NK-92 treated with Interleukin-12 subunit alpha and Interleukin-12 subunit beta, amount 100 ng/mL, for 24 hours (cell line): ENCODE measurements at regions not wholly inside any gene's neighbourhood (a gene's known extent, or its start where the extent isn't known, plus 50 kb on each side); places are given as distances from the start of the nearest gene placed in this dataset.
"Not testable (repeated sequence)": the region's sequence is repeated elsewhere in the genome, so short reads cannot be mapped to it uniquely, and the experiment has no call there.

Source experiments
- DNase-seq: peaks from one replicate; lab custom pipeline; 2025; lab: John Stamatoyannopoulos, UW

DNA sequence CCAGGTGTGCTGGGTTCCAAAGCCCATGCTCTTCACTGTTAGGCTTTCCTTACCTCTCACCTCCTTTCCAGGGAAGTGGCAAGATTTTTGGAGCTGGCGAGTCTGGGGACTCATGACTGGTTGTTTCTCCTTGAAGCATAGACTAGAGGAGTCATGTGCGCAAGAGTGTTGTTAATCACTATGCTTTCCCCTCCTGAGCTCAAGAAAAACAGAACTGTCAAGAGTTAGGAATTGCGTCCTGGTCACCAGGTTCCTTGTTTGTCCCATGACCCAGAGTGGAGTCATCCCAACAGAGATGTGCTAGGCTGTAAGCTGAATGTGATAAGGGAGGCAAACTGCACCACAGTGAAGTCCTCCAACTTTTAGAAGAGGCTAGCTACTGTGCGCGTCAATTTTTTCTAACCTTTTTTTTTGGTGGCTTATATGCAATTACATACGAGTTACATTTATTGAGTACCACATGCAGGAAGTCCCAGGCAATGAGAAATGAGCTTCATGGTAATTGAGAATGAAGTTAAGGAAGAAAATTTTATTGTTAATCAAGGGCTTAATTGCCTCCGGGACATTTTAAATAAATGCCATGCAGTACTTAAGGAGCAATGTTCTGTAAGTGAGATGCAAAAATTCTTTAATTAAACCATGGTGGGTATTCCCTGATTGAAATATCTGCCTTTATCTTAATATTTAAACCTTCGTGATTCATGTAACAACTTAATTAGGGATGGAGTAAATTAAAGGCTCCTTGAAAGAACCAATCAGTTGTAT, 233.9 kb downstream of the ZIC5 start:
- no peak for DNase-seq

DNA sequence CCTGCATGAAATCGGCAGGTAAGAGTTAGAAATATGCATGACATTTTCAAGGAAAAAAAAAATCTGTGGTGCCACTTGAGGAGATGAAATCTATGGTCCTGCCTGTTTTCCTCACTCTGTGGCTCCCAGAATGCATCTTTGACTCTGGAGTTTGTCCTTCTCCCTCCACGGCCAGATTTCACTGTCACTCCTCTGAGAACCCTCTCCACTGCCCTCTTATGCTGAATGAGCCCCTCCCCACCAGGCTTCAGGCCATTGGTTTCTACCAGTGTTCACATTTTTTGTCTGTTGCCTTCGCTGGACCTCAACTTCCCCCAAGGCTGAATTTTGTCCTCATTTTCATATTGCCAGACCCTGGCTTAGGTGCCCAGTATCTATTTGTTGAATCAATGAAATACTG, 235.0 kb downstream of the ZIC5 start:
- DNase-seq: no peak

DNA sequence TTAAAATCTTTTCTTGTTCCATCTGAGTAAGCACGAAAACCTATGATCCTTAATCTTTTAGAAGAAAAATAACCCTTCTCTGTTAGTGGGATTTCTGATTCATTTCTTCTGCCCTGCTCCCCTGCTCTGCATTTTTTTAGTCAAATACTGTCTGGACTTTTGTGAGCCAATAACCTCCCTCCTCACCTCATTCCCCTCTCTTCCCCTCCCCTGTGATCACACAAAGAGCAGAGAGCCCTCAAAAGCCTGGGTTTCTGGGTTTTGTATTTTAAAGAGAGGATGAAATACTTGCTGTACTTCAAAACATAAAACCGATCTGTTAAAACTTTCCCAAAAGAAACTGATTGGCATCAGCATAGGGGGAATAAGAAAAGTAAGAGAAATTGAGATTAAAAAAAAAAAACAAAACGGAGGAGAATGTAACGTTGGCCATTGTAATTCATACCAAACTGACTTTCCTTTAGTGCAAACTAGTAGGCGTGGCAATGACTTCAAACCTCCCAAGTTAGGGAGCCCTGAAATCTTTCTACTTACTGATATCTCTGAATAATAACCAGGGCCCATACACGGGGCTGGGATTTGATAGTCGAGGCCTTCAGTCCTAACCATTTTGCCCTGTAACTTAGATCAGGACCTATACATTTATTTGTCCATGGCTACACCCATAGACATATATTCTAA, 232.9 kb downstream of the TM9SF2 start:
- no peak for DNase-seq

DNA sequence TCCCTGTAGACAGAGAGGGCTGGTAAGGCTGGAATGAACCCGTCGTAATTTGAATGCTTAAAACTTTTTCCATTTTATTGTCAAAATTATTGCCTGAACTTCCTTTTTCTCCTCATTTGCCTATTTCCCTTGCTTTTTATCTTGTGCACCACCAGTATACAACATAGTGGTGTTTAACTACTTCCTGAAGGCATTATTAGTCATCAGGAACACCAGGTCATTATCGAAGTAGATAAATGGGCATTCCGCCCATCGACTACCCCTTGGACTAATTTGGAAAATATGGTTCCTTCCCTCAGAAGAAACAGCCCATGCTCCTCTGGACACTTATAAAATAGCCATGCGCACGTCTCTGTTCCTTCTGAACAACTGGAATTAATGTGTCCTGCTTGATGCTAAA, 232.1 kb downstream of the TM9SF2 start:
- no peak for DNase-seq

DNA sequence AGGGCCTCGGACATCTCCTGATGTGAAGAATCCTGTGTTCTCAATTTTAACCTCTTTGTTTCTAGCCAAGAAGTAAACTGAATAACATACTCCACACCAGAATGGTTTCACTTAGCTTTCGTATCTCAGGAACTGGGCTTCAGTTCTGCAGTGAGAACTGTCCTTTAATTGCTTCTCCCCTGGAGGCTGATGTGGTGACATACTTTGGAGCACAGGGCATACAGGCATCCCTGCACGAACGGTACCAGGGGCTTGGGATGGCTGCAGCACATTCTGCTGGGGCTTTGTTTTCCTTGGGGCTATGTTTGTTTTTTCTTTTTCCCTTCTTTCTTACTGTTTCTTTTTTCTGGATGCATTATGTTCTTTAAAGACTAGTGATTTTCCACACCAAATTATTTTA, 230.5 kb downstream of the TM9SF2 start:
- DNase-seq: no peak

DNA sequence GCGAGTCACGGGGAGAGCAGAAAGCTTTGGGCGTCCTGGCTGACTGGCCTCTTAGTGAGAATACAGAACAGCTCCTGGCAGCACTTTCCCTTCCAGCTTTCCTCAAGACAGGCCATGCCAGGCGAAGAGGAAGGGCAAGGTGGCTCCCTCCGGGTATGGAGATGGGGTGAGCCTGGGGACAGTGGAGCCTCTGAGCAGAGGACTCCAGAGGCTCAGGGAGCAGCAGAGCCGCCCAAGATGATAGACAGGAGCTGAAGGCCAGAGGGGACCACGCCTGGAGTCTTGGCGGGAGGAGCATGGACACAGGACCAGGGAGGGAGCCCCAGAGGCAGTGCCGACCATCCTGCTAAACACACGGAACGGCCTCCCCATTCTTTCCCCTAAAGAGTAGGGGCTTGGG, 229.1 kb downstream of the TM9SF2 start:
- no peak for DNase-seq

DNA sequence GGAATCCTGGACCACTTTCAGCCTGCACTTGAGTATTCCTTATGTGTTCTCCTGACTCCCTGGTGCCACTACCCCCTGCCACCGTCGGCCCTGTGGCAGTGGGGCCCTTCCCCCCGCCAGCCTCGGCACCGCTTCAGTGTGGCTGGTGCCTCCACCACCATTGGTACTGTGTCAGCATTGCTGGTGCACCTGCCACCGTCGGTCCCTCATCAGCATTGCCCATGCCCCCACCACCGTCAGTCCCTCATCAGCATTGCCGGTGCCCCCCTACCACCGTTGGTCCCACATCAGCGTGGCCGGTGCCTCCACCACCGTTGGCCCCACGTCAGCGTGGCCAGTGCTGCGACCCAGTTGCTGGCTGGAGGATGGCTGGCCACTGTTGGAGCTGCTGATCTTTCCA, 228.5 kb downstream of the TM9SF2 start:
- DNase-seq: no peak

DNA sequence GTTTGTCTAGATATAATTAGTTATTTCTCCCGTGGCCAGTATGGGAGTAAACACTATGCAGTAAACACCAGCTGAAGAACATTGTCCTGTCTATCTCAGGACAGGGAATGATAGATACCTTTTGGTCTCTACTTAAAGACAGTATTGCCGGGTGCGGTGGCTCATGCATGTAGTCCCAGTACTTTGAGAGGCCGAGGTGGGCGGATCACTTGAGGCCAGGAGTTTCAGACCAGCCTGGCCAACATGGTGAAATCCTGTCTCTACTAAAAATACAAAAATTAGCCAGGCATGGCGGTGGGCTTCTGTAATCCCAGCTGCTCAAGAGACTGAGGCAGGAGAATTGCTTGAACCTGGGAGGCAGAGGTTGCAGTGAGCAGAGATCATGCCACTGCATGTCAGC, 226.4 kb downstream of the TM9SF2 start:
- not testable (repeated sequence) for DNase-seq

DNA sequence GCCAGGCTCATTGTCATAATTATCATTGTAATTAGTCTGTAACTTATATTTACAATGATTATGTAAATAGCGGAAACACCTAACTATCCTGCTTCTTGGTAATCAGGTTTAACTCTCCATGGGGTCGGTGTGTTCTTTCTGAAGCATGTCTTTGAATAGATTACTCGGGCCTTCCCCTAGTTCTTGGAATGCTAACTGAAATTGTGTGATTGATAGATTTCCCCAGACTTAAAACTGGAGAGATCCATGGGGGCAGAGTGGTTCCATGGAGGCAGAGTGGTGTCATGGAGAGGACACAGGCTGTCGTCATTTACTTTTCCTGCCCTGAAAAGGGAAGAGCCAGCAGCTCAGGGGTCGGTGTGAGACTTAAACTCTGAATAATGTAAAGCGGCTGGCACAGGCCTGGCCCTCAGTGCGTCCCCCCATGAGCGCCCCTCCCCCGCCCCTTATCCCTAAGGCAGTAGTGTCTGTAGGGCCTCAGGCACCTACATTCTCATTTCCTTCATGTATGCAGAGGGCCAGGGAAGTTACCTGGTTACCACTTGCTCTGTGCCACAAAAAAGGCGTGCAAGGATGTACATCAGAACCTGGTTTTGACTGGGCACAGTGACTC, 225.1 kb downstream of the TM9SF2 start:
- no peak for DNase-seq

DNA sequence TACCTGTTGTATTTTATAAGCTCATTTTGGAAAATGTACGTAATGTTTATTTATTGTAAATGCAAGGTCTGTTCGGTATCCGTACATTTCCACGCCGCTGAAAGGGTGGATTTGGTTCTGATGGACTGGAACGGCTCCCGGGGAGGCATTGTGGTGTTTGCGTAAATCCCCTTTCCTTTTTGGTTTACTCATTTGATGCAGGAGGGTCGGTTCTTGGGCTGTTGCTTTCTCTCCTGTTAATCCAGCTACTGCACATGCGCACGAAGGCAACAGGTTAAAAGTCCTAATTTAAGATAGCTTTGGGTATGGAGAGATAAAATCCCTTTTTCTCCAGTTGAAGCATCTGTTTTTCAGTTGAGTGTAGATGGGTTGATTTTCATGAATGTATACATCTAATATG, 224.4 kb downstream of the TM9SF2 start:
- DNase-seq: no peak

DNA sequence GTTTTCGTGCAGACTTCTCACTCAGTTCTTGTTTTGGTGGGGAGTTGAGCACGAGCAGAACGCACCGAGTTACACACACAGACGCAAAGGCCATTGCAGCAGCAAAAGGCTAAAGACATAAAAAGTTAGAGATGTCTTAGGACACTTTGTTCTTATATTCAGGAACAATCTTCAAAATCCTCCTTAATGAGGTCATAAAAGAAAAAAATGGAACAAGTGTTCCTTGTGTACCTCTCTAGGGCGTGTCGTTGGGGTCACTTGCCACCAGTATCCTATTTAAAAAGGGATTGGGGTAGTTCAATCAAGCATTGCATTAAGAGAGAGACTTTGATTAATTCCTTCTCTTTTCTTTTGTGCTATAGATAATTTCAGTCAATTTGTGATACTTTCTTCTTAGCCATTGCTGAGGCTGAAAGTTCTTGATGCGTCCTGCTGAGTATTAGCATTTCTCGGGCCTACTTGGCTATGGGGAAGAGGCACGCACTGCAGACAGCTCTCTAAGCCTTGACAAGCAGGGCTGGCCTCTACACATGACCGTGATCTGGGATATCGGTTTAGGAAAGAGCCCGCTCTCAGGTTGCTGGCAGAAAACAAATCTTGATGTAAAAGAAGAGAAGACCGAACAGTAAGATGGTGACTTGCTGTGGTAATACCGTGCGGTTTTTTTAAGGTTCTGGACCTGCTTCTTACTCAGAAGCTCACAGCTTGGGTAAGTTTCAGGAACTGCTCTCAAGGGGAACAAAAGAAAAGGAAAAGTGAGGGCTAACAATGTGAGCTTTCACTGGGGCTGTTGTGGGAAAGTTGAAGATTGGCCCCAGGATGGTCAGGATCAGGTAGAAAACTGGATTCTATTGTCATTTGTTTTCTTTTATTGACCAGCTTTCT, 223.6 kb downstream of the TM9SF2 start:
- DNase-seq: no peak

DNA sequence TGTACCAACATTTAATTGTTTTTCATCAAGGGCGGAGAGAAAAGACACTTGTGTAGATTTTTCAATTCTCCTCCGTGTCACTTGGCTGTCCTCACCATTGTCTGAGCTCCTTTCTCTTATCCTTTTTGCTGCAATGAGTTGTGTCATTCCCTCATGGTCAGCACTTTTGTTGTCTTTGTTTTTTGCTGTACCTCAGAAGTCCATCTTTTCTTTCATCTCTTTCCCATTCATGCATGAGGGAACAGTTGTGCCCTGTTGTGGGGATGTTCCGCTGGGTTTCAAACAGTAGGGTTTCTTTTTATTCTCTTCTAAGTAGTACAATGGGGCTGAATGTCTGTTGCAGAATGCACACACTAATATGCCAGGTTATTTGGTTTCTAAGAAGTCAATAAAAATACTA, 222.6 kb downstream of the TM9SF2 start:
- no peak for DNase-seq

DNA sequence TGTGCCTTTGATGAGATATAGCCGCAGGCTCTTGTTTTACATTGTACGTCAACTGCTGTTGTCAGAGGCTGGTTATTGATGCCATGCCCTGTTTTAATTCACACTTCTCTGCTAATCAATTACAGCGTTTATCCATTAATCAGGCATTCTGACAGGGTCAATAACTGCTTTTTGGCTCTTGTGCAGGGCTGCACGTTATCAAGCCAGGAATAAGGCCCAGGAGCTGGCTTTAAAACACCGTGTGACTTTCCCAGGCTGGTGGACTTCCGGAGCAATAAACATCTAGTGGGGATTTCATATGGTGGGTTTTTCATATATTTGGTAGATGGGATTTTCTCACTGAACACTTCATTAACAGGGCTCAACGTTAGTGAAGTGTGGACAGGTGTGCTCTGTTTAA, 221.7 kb downstream of the TM9SF2 start:
- DNase-seq: no peak

DNA sequence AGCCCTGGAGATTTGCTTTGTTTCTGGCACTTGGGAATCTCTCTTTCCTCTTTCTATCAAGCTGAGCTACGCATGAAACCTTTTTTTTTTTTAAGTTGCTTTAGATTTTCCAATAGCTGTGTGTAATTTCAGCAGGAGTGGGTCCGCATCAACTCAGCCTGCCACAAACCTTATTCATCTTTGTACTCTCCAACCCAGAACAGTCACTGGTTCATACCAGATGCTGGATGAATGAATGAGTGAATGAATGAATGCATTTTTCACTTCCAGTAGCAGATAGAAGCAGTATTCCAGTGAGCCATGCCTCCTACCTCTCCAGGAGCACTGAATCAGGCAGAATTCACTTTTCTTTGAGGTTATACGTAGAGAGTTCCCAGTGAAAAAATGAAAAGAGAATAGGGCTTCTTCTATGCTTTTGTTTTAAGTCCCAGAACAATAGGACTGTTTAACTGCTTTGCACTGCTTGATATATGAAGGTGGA, 221.1 kb downstream of the TM9SF2 start:
- no peak for DNase-seq

DNA sequence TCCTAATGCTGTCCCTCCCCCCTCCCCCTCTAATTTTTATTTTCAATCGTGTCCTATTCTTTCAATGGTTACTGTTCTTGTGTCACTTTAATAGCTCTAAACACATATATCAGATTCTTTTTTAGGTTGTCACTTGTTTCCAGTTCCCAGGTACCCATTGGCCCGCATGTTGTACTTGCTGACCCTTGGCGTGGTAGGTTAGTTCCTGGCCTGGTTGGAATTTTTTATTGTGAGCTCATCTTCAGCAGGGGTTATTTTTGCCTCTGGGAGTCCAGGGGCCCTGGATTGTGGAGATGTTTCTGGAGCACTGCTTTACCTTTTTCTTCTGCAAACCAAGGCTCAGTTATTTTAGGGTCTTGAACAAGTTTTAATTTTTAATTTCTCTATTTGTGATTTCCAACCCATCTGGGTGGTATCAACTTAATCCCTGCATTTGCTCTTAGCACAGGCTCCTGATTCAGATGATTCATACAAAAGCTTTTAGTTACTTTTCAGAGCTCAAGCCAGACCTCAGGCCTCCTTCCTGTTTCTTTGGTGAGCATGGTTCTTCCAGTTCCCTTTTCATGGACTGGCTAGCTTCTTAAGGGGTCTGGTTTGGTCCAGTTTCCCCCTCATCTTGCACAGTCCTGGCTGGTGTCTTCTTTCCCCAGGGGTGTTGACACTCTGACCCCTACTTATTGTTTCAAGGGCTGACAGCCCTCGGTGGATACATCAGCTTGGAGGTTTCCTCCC, 220.5 kb downstream of the TM9SF2 start:
- no peak for DNase-seq

DNA sequence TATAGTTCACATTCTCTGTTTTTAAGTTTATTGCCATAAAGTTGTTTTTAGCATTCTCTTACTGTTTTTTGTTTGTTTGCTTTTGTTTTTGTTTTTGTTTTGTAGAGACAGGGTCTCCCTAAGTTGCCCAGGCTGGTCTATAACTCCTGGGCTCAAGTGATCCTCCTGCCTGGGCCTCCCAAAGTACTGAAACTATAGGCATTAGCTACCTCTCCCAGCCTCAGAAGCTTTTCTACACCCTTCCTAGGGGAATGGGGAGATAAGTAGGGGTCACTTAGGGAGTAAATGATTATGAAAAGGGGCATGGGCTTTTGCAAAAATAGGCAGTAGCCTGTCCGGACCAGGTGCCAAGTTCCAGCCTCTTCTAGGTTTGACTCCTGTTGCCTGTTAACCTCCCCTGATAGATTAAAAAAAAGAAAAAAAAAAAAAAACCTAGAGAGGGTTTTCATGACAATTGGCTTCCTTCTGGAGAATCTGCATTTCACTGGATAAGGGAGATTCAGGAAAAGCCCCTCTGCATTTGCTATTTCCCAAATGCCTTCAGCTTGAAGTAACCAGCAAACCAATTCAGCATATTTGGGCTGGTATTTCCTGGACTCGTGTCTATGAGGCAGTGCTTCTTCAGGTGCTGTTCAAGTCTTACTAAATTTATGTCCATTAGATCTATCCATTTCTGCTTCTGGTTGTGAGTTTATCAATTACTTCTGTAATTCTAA, 216.8 kb downstream of the TM9SF2 start:
- DNase-seq: no peak

DNA sequence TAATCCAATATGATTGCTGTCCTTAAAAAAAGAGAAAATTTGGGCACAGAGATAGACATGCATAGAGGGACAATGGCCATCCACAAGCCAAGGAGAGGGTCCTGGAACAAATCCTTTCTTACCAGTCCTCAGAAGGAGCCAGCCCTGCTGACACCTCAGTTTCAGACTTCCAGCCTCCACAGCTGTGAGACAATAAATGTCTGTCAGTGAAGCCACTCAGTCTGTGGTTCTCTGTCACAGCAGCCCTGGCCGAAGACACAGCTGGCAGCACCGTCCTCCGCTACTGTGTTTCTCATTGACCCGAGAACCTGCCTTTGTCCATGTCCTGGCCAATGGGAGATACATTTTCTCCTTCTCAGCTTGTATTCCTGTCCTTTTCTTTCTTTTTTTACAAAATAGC, 207.9 kb downstream of the TM9SF2 start:
- no peak for DNase-seq

DNA sequence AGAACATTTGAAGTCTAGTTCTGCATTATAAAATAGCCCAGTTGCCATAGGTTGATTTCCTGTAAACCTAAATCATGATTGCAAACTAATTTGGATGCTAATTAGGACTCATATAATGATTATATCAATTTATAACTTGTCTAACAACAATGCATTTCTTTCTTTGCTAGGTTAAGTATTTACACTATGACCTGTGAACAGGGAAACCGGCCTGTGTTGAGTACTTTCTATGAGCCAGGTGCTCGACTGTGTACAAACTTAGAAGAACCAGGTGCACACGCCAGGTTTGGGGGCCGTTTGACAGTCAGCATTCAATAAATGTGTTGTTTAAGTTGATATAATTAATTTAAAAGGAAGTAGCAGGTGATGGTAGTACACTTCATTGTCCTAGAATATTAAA, 203.1 kb downstream of the TM9SF2 start:
- DNase-seq: no peak

DNA sequence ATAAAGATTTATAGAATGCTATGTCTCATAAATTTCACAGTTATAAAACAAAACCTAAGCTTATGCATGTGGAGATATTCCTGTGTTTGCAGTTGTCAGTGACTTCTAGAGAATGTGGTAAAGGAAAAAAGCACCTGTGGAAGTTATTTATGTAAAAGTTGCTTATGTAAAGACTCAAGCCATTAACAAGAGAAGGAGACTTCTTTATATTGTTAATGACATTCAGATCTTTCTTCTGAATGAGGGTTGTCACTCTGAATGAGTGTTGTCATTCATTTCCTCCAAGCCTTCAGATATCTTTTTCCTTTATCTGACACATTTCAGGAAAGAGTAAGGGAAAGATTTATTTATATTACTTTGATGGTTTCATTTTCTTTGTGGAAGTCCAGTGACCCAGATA, 202.6 kb downstream of the TM9SF2 start:
- no peak for DNase-seq

DNA sequence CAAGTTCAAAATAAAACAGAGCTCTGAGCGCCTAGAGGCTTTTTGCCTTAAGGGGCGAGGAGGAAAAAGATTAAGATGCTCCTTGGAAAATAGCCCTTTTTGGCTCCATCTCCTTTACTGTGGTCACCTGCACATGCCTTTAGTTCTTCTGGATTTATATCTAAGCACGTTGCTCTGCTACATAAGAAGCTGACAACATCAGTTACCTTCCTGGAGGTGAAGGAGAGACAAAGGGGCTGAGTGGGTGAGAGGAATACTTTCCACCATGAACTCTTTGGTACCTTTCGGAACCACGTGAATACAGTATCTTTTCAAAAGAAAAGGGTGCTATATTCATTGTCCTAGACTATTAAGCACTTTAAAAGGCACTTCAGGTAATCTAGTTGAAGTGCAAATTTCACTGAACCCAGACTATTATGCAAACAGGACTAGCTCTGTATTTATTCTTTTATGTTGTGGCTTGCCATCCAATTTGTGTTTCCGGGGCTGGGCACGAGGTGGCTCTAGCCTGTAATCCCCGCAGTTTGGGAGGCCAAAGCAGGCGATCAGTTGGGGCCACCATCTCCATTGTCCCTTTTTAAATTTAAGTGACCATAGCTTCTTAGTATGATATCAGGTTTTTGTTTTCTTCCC, 201.5 kb downstream of the TM9SF2 start:
- no peak for DNase-seq
